ENCODE measurements at regions not wholly inside any gene's neighbourhood (a gene's known extent, or its start where the extent isn't known, plus 50 kb on each side); places are given as distances from the start of the nearest gene placed in this dataset.

GRCh38 chr2:36059691-36060090 lies 295.9 kb upstream of the CRIM1 start:
- no peak for TF ChIP-seq CTCF (IDR thresholded peaks at IDR 0.05; ENCODE audit: extremely low read depth, missing control alignments)
- peak; percentile 19 for DNase-seq (ENCODE audit: low spot score)

DNA sequence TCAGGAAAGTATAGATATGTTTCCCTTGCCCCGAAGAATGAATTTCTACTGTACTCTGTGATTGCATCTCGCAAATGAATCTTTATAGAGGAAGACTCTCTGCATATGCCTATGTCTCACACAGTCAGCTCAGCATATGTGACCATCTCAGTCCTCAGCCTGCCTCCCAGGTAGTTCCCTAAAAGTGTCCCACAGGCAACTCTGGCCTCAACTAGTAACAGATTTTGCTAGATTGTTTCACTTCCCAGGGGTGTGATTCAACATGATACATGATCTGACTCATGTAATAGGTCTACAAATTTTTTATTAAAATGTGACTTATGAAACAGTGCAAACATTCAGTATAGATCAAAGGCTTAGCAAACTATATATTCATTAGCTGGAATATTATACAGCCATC lies 296.6 kb upstream of the CRIM1 start:
- no peak for DNase-seq (ENCODE audit: low spot score)
- TF ChIP-seq CTCF (IDR thresholded peaks at IDR 0.05; ENCODE audit: extremely low read depth, missing control alignments), result no peak

DNA sequence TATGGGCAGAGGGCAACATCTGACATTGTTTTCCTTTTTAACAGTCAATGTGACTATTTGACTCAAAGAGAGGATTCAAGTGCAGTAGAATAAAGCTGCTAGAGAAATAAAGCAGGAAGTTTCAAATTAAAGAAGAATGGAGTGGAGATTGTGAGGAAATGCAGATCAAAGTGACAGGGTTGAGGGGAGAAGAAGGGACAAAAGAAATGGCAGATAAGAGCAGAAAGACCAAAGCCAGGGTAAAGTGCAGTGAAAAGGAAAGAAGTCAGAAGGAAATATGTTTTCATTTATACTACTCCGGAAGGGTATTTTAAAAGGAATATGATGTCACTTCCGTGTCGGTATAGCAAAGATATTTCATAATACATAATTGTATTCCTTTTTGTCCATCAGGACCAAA lies 297.5 kb upstream of the CRIM1 start:
- no peak for DNase-seq (ENCODE audit: low spot score)
- TF ChIP-seq CTCF (IDR thresholded peaks at IDR 0.05; ENCODE audit: extremely low read depth, missing control alignments), result no peak

DNA sequence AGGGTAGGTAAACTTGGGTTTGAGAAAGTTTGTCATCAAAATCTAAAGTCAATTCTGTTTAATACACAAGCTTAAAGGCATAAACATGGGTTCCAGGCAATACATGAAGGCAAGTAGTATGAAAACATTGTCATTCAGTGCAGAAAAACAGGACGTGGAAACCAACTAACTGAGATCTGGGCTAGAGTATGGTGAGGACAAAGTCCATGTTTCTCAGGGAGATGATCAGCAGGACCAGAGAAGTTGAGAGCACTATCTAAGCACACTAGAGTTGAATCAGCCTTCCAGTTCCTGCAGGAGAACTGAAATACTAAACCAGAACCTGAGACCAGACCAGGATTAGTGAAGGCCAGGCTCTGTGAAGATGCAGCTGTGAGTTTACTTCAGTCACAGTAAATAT lies 302.8 kb upstream of the CRIM1 start:
- no peak for DNase-seq (ENCODE audit: low spot score)
- no peak for TF ChIP-seq CTCF (IDR thresholded peaks at IDR 0.05; ENCODE audit: extremely low read depth, missing control alignments)

DNA sequence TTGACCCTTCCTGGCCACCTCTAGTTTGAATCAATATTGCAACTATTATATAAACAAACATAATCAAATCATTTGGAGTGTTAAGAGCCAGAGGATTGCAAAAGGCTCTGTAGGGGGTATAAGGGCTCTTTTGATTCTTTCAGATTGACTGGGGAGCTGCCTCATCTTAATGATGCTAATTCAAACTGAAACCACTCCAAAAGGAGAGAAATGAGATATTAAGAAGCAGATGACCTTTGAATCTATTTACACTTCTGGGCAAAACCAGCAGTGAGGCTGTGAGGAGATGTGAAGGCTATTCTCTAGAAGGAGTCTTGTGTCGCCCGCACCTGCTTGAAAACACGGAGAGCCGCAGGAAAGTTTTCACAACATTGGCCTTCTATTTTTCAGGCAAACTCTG lies 311.2 kb upstream of the CRIM1 start:
- no peak for DNase-seq (ENCODE audit: low spot score)
- no peak for TF ChIP-seq CTCF (IDR thresholded peaks at IDR 0.05; ENCODE audit: extremely low read depth, missing control alignments)

- DNase-seq (ENCODE audit: low spot score), result no peak
- TF ChIP-seq CTCF (IDR thresholded peaks at IDR 0.05; ENCODE audit: extremely low read depth, missing control alignments), result no peak
These were observed 320.4 kb upstream of the CRIM1 start for GRCh38 chr2:36035137-36035536.

DNA sequence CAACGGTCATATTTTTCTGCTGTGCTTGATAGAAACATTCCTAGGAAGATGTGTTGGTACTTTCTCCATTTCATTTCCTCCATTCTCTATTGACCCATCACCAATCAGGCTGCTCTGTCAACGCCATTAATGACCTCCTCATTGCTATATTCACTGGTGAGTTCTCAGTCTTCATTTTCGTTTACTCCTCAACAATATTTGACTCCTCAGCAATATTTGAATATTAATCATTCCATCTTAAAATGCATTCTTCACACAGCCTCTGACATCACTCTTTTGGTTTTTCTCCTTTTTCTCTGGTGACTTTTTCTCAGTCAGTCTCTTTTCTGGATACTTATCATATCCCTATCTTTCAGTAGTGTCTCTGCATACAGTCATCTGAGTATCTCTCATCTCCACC lies 323.5 kb upstream of the CRIM1 start:
- no peak for TF ChIP-seq CTCF (IDR thresholded peaks at IDR 0.05; ENCODE audit: extremely low read depth, missing control alignments)
- DNase-seq (ENCODE audit: low spot score), result no peak
